ENCODE measurements at regions not wholly inside any gene's neighbourhood (a gene's known extent, or its start where the extent isn't known, plus 50 kb on each side); places are given as distances from the start of the nearest gene placed in this dataset.

GRCh38 chr12:86367137-86367536, 110.9 kb upstream of the MGAT4C start:
- no peak for DNase-seq
- H3K36me3 Mint-ChIP-seq (ENCODE audit: low read depth), result no peaks in the 10 kb centered on the region
- H3K27me3 Mint-ChIP-seq, result no peaks in the 10 kb centered on the region
- ATAC-seq (ENCODE audit: low read depth), result no peak
- CTCF ChIA-PET, result no interaction called here
- intact Hi-C loops (cut with micrococcal nuclease), result no loop called here
- no peaks in the 10 kb centered on the region for H3K4me1 Mint-ChIP-seq
- H3K27ac Mint-ChIP-seq, result no peak overlapping the region
- H3K9me3 Mint-ChIP-seq, result no peaks in the 10 kb centered on the region
- POLR2A ChIA-PET, result no interaction called here
- TF ChIP-seq, protein P1, sequence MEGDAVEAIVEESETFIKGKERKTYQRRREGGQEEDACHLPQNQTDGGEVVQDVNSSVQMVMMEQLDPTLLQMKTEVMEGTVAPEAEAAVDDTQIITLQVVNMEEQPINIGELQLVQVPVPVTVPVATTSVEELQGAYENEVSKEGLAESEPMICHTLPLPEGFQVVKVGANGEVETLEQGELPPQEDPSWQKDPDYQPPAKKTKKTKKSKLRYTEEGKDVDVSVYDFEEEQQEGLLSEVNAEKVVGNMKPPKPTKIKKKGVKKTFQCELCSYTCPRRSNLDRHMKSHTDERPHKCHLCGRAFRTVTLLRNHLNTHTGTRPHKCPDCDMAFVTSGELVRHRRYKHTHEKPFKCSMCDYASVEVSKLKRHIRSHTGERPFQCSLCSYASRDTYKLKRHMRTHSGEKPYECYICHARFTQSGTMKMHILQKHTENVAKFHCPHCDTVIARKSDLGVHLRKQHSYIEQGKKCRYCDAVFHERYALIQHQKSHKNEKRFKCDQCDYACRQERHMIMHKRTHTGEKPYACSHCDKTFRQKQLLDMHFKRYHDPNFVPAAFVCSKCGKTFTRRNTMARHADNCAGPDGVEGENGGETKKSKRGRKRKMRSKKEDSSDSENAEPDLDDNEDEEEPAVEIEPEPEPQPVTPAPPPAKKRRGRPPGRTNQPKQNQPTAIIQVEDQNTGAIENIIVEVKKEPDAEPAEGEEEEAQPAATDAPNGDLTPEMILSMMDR (IDR thresholded peaks at IDR 0.05), result no peak
- H3K4me3 Mint-ChIP-seq, result no peak overlapping the region

DNA sequence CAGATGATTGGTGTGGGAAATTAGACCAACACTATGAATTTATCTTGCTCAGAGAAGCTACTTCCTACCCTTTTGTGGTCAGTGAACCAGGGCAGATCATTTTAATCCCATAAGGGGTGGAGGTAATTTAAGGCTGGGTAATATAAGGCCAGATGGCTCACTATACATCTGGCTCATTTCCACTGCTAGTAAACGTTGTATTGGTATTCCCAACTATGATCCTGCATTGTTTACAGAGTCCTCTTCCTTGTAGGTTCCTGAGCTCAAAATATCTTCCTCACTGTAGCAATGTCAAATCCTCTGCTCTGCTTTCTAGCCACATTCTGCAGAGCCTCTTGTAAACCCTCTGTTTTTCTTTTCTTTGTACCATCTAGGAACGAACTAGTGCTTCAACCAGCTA, 93.0 kb upstream of the MGAT4C start:
- Mint-ChIP-seq H3K27ac (no peak overlapping the region), H3K4me1 (no peaks in the 10 kb centered on the region), H3K9me3 (peaks cover 5% of the 10 kb centered on the region), H3K27me3 (no peaks in the 10 kb centered on the region), H3K4me3 (no peak overlapping the region), H3K36me3 (ENCODE audit: low read depth) (no peaks in the 10 kb centered on the region)
- ChIA-PET POLR2A (no interaction called here), CTCF (no interaction called here)
- ATAC-seq (ENCODE audit: low read depth), result no peak
- intact Hi-C loops (cut with micrococcal nuclease), result no loop called here
- no peak for DNase-seq
- TF ChIP-seq, protein P1 (IDR thresholded peaks at IDR 0.05), result no peak

- DNase-seq, result no peak
- no peaks in the 10 kb centered on the region for H3K27me3 Mint-ChIP-seq
- H3K9me3 Mint-ChIP-seq, result no peaks in the 10 kb centered on the region
- TF ChIP-seq, protein P1 (IDR thresholded peaks at IDR 0.05), result no peak
- no peaks in the 10 kb centered on the region for H3K36me3 Mint-ChIP-seq (ENCODE audit: low read depth)
- no peak overlapping the region for H3K27ac Mint-ChIP-seq
- no peak overlapping the region for H3K4me3 Mint-ChIP-seq
- ChIA-PET POLR2A (no interaction called here), CTCF (no interaction called here)
- no peaks in the 10 kb centered on the region for H3K4me1 Mint-ChIP-seq
- ATAC-seq (ENCODE audit: low read depth), result no peak
- intact Hi-C loops (cut with micrococcal nuclease), result no loop called here
Observed at GRCh38 chr12:86333955-86334522, 77.8 kb upstream of the MGAT4C start.

GRCh38 chr12:86331457-86331856, 75.3 kb upstream of the MGAT4C start:
- intact Hi-C loops (cut with micrococcal nuclease), result no loop called here
- Mint-ChIP-seq H3K4me3 (no peak overlapping the region), H3K4me1 (no peaks in the 10 kb centered on the region), H3K27ac (no peak overlapping the region), H3K9me3 (no peaks in the 10 kb centered on the region), H3K36me3 (ENCODE audit: low read depth) (no peaks in the 10 kb centered on the region), H3K27me3 (no peaks in the 10 kb centered on the region)
- DNase-seq (no peak), ATAC-seq (ENCODE audit: low read depth) (no peak)
- TF ChIP-seq, protein P1 (IDR thresholded peaks at IDR 0.05), result no peak
- CTCF ChIA-PET, result no interaction called here
- POLR2A ChIA-PET, result no interaction called here

GRCh38 chr12:86331012-86331411, 74.8 kb upstream of the MGAT4C start:
- DNase-seq (no peak), ATAC-seq (ENCODE audit: low read depth) (no peak)
- Mint-ChIP-seq H3K4me1 (no peaks in the 10 kb centered on the region), H3K9me3 (no peaks in the 10 kb centered on the region), H3K36me3 (ENCODE audit: low read depth) (no peaks in the 10 kb centered on the region), H3K4me3 (no peak overlapping the region), H3K27ac (no peak overlapping the region), H3K27me3 (no peaks in the 10 kb centered on the region)
- ChIA-PET POLR2A (no interaction called here), CTCF (no interaction called here)
- intact Hi-C loops (cut with micrococcal nuclease), result no loop called here
- TF ChIP-seq, protein P1 (IDR thresholded peaks at IDR 0.05), result no peak
